Sigmoid colon (tissue), 3 donors: ENCODE measurements at regions not wholly inside any gene's neighbourhood (a gene's known extent, or its start where the extent isn't known, plus 50 kb on each side); places are given as distances from the start of the nearest gene placed in this dataset.

Experiments
- POLR2A ChIP-seq, 2 donors: fragments of 450-650 bp; IDR thresholded peaks; one replicate each; pipeline ENCODE4 v1.6.1; 2016; ENCODE audit warnings: antibody characterized with exemption in 2 of 2, mild to moderate bottlenecking in 2 of 2, moderate library complexity in 2 of 2
- TF ChIP-seq, protein P1 (sequence below), 4 experiments: fragments of 450-650 bp in 3 of 4; fragments of 200-600 bp in 1 of 4; IDR thresholded peaks; one replicate each; pipeline ENCODE4 v1.5.1; 2016 to 2019; ENCODE audit warnings: antibody characterized with exemption in 4 of 4, mild to moderate bottlenecking in 3 of 4, moderate library complexity in 2 of 4

DNA sequence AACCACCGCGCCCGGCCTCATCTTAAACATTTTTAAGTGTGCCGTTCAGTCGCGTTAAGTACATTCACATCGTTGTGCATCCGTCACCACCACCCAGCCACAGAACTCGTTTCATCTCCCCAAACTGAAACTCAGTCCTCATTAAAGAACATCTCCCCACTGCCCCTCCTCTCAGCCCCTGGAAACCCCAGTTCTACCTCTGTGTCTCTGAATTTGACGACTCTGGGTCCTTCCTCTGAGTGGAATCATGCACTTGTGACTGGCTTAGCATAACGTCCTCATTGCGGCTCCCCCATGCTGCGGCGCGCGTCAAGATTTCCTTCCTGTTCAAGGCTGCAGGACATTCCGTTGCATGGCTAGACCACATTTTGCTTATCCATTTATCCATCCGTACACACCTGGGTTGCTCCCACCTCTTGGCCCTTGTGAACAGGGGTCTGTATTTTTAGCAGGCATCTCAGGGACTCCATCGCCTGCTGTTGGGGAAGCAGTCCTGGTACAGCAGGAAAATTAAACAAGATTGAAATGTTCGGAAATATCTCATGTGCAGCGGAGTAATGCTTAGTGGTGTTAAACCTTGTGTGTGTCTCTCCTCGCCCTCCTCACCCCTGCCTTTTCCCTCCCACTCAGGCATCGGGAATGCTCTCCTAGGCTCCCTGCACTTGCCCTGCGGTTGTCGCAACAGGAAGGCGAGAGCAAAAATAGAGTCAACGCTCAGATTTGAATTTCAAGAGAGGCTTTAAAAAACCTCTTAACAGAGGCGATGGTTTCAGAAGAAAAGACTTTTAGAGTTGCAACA is 127.9 kb downstream of the PXDC1 start:
- TF ChIP-seq, protein P1, sequence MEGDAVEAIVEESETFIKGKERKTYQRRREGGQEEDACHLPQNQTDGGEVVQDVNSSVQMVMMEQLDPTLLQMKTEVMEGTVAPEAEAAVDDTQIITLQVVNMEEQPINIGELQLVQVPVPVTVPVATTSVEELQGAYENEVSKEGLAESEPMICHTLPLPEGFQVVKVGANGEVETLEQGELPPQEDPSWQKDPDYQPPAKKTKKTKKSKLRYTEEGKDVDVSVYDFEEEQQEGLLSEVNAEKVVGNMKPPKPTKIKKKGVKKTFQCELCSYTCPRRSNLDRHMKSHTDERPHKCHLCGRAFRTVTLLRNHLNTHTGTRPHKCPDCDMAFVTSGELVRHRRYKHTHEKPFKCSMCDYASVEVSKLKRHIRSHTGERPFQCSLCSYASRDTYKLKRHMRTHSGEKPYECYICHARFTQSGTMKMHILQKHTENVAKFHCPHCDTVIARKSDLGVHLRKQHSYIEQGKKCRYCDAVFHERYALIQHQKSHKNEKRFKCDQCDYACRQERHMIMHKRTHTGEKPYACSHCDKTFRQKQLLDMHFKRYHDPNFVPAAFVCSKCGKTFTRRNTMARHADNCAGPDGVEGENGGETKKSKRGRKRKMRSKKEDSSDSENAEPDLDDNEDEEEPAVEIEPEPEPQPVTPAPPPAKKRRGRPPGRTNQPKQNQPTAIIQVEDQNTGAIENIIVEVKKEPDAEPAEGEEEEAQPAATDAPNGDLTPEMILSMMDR (IDR thresholded peaks at IDR 0.05) = no peak
- no peak for TF ChIP-seq POLR2A (IDR thresholded peaks at IDR 0.05)
